LHCN-M2 (cell line): ENCODE measurements at regions not wholly inside any gene's neighbourhood (a gene's known extent, or its start where the extent isn't known, plus 50 kb on each side); places are given as distances from the start of the nearest gene placed in this dataset.

Experiments used
- DNase-seq: peaks from one replicate; pipeline ENCODE4 v3.0.0-alpha.2; 2012; ENCODE audit warnings: low read depth

DNA sequence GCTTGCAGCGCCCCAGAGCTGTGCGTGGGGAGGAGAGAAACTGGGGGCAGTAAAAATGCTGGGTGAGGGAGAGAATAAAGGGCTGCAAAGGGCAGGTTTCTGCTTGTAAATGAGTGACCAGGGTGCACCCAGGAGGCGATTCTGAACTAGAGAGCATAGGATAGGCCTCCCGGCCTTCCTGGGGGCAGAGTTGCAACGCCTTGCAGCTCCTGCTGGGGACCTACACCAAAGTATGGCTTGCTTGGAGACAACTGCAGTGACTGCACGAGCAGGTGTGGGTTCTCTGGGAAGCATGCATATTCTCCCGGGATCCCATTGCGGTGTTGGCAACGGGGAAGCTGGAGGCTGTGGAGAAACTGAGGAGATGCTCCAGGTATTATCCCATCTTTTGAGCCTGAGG is 111.6 kb upstream of the SPACA1 start:
- no peak for DNase-seq

DNA sequence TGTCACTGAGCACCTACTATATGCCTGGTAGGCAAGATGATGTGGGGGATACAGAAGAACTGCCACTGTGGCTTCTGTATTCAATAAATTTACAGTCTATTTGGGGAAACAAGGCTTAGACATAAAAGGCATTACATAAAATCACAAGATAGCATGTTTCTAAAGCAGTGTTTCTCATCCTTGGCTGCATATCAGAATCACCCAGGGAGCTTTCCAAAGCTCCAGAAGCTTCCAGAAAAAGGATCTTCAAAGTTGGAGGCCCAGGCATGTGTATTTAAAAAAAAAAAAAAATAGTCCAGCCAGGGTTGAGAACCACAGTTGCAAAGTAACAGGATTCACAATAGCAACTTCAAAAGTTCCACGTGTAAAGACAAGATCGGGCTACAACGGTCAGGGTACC is 112.4 kb upstream of the SPACA1 start:
- no peak for DNase-seq

DNA sequence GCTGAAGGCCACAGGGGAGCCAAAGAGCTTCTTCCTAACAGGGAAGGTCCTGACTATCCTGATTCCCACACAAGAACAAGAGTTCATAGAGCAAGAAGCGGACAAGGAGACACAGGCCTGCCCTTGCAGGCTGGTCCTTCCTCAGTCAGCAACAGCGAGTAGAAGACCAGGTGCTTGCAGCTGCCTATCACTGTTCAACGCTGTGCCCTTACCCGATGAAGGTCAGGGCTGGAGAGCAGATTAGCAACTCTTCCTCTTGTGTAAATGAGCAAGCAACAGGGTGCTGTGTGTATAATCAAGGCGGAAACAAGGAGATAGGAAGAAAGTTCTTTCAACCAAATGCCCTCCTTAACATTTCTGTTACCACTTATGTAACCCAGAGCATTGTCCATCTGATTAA is 115.3 kb upstream of the SPACA1 start:
- DNase-seq = no peak

DNA sequence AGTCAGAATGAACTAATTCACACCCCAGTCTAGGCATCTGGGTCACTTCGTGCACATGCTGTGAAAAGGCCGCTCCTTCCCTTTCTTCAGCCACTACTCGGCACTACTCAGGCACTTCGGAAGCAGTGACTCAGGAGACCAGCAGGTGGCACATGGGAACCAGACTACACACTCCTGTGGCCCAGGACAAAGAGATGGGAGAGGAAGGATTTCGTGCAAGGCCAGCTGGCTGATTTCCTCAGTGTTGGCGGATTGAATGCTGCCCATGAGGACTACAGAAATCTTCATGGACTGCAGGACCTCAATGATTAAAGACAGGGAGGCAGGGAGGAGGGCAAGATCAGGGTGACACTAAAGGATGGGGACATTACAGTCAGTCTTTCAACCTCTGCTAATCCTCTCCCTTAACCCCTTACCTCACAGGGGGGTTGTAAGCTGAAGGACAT is 117.8 kb upstream of the SPACA1 start:
- DNase-seq = peak; percentile 77

DNA sequence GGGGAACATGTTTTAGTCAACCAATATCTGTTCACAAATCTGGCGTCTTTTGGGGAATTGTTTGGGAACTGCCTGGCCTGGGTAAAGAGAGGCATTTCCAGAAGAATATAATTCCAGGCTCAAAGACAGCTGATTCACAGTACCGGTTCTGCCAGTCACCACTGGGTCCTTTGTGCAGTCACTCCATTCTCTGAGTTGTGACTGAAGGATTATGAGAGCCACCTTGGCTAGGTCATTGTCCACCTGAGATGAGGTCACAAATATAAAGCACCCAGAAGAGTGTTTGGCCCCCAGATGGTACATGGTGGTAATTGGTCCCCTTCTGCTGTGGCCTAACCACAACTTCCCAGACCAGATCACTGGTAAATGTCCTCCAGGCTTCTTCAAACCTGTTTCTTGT is 121.0 kb upstream of the SPACA1 start:
- DNase-seq = no peak

DNA sequence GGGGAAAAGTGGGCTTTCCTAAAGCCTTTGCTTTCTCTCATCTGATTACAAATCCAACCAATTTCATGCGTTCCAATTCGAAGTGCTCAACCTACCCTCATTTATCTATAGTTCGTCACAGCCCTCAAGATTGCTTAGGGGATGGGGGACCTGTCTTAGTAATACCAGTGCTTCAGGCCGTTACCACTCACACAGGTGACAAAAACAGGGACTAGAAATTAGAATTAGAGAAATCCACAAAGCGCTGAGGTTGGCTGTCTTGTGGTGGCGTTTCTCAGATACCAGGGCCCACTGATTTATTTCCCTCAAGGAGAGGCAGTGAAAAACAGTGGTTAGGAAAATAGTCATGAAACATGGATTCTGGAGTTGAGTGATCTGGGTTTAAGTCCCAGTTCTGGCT is 121.6 kb upstream of the SPACA1 start:
- no peak for DNase-seq

DNA sequence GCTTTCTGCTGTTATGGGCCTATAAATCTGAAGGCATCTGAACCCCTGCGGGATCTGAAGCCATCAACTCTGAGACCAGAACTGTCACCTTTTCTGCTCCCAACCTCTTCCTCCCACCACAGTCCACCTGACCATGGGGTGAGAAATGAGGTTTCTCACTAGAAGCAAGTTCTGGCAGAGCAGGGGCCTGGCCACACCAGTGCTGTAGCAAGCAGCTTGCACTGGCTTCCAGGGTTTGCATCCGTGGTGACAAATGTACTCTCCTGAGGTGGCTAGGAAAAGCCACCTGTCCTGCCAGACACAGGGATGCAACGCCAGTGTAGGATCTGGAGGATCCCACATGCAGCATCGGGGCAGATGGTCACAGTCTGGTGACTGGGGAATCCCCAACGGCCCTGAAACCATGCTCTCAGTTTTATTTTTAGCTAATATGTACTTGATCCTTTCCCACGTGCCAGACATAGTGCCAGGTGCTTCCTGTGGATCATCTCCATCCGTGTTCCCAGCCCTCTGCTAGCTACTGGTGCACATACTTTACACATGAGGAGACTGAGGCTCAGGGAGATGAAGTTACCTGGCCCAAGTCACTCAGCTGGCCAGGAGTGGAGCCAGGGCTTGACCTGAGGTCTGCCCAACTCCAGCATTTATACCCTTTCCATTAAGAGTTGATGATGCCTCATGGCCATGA is 122.1 kb upstream of the SPACA1 start:
- DNase-seq = no peak

DNA sequence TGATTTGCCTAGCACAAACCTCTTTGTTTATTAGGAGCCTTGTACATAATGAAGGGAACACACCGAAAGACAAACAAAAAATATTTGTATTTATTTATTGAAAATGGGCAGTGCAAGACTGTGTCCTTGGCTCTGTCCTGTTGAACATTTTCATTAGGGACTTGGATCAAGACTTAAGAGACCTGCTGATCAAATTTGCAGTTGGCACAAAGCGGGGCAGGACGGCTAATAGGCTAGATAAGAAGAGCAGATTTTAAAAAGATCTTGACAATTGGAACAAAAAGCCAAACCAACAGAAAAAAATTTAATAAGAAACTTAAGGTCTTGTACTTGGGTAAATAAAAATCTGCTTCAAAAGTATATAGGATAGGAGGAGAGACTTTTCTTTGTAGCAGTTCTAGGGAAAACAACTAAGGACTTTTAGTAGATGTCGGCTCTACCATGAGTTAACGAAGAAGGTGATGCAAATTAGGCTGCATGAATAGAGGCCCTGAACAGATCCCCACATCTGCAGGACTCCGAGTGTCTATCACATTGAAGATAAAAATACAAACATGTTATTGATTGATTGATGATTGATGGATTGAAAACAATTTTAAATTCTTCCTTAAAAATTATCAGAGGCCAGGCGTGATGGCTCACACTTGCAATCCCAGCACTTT is 124.1 kb upstream of the SPACA1 start:
- DNase-seq = no peak

DNA sequence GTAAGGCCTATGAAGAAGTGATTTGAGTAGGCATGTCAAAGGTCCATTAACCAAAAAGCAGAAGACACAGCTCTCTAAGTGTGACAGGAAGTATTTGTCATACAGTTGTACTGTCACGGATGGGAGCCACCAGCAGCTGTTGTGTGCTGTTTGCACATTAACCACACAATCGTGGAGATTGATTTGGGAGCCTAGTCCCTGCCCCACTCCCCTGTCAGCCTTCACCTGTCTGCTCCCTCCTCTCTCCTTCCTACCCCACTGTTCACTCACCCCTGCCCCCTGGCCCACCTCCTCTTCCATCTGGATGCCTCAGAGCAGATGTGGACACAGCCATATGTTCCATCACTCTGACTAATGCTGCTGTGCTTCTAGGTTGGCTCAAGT is 124.7 kb upstream of the SPACA1 start:
- DNase-seq = peak; percentile 8

DNA sequence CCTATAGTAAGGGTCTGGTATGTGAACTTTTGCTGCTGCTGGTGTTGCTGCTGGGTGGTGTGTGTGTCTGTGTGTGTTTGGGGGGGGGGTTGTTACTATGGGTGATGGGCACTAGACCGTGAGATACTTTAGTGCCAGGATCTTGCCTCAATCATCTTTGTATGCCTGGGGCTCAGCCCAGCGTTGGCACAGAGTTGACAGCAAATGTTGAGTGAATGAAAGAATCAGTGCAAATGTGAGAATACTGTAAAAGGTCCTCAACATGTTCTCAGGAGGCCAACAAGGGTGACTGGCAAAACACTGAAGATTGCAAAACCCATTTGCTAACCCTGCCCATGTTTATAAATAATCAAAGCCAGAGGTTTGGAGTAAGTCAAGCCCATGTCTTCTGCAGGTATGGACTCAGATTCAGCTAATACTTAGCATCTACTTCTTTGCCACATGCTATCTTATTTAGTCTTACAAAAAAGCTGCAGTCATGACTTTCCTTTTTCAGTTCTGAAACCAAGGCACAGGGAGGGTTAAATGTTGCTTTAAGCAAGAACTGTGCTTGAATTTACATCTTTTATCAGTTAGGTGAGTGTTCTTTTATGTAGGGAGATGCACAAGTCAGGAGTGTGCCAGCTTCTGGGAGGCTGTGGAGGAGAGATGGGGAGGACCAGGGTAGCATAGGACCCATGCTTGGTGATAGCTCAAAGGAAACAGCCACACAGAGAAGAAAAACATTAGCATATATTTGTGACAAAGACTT is 125.3 kb upstream of the SPACA1 start:
- DNase-seq = no peak

DNA sequence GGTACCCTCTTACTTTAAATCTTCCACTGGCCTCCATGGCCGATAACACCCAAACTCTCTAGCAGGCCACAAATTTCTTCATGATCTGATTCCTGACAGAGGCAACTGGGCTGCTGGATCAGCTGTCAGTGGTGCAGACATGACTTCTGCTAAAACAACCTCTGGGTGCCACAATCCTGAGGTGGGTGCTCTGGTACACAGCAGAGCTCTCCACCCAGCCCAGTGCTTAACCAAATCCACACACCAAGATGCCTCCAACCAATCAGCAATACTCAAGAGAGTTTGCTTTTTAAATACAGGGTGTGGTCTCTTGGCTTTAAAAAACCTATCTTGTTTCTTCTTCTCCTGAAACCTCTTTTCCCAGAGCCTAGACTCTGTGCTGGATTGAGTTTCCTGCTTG is 126.6 kb upstream of the SPACA1 start:
- no peak for DNase-seq

DNA sequence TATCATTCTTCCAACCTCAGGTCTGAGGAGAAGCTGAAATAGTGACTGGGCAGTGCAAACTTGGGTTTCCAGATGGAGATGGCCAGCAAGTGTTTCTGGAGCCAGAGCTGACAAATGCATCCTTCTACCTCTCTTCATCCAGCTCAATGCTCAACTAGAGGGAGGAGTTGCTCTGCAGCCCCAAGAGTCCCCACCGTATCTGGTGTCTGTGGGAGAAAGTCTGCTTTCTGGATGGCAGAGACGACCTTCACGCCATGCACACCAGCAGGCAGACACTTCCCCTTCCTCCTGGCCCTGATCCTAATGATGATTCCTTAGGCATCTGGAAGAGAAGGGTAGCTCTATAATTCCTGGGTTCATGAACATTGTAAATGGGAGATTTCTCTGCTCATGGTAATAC is 127.4 kb upstream of the SPACA1 start:
- no peak for DNase-seq

DNA sequence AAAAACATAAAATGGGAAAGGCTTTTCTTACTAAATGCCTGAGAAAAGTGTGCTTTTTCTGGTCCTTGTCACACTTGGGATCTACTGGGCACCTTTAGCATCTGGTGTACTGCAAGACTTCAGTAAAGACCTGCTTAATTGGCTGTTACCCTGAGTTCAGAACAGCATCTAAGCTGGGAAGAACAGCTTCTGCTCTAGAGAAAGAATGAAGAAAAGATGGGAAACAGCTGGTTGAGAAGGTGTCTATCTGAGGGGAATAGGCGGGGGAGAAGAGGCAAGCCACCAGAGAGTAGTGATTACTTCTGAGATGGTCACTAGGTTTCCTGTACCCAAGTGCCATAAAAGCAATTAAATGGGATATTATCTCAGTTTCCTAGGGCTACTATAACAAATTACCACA is 128.2 kb upstream of the SPACA1 start:
- no peak for DNase-seq

DNA sequence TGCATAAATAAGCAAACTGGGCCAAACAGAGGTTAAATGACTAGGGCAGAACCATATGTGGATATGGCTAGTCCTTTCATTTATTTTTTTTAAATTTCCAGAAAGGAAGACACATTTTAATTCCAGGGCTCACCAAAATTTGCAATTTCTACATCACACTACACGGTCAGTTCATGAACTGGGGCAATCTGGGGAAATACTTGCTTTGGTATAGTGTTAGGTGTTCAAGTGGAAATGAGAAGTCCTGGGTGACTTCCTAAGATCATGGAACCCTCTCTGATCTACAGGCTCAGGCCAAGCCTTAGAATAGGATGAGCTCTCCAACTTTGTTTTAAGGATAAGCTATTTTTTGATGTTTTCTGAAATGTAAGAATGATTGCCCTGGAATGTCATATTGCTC is 128.6 kb upstream of the SPACA1 start:
- DNase-seq = no peak

DNA sequence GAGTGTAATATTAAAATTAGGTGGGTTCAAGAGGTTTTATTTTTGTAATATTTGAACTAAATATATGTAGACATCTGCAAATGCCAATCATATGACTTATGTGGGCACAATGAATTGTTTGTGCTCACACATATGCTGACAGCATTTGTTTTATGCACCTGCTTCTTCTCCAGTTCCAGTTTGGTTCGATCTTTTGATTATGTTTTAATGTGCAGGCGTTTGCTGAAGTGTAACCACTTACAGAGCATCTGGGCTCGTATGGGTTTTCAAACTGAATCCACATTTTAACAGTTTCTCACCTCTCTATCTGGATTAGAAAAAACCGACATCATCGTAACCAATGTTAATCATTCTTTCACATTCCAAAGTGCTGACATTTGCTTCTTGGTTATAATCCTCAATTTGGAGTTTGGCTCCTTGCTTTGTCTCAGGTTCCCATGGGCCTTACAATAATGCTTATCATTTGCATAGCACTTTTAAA is 129.1 kb upstream of the SPACA1 start:
- DNase-seq = peak; percentile 12

DNA sequence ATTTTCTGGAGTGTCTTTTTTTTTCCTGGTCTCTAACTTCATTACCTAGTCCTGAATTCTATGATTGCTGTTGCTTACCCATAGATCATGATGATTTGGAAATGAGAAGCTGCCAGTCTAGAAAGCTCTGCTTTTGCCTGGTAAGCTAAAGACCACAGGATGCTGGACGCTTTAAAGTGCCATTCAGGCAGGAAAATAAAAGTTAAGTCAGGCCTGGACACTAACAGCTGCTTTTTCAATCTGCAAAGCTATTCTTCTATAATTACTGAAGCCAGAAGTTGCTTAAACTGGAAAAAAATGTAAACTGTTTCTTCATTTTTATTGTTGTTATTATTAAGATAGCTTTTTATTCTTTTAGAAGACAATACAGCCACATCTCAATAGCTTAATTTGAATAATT is 129.8 kb upstream of the SPACA1 start:
- no peak for DNase-seq

DNA sequence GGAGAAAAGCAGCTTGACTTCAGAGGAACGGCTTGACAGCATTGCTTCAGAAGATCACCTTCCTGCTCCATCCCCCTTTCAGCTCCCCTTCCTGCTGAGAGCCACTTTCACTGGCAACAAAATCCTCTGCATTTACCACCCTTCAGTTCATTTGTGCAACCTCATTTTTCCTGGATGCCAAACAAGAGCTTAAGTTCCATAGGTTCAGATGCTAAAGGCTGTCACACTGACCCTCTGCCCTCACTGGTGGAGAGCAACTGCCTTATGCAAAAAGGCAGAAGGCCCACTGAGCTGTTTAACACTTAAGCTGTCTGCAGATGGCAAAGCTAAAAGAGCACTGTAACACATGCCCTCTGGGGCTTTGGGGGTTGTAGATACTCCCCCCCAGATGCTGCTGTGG is 131.2 kb upstream of the SPACA1 start:
- no peak for DNase-seq

DNA sequence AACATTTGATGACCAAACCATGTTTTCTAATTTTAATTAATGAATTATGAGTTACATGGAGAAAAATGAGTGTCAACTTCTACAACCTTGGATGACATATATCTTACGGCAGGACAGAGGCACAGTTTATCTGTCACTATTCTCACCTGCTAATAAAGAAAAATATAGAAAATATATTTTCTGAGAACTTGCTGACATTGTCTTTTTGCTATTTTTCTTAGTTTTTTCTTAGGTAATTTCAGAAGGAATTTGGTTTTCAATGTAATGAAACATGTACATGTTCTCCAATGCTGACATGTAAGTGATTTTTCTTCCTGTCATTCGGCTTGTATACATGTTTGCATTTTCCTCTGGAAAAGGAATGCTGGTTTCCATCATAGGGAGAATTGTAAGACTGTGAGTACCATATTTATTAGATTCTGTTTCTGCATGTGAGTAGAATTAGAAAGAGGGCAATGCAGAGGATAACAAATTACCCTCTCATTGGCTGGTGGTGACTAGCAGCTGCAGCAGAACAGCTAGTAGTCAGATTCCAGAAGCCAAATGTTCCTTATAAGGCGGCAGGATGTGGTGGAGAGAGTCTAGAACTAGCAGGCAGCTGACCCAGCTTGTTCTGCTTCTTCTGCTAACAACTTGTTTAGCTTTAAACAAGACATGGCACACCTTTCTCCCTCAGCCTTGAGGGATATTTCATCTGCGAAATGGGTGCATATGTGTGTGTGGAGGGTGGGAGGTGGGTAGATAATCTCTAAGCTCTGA is 132.8 kb upstream of the SPACA1 start:
- peak; percentile 53 for DNase-seq

DNA sequence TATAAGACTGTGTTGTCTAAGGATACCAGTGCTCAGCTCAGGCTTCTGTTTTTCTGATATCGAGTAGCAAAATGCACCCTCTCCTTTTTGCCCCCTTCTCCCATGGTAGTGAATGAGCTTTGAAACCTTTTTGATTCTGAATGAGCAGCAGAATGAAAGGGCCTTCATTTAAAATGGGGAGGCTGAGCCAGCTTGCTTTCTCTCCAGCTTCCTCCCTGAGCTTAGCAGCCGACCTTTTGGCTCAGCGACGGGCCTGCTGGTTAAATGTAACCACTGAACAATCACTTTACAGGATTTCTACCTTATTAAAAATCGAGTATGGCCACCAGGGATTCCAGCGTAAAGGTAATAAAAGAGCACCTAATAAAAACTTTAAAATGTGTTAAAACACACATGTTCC is 133.7 kb upstream of the SPACA1 start:
- no peak for DNase-seq

DNA sequence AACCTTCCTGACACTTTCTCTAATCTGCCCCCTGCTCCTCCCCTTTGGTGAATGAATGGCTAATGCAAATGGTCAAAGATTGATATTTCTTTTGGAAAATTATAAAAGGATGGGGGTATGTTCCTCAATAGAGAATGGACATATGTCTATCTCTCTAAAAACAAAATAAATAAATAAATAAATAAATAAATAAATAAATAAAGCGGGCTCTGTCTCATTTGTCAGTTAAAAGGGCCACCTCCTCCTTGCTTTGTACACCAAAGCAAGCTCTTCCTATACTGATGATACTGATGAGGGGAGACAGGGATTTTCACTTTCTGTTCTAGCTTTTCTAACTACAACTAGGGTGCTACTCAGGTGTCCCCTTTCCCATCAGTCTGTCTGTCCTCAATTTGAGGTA is 135.5 kb upstream of the SPACA1 start:
- DNase-seq = no peak

DNA sequence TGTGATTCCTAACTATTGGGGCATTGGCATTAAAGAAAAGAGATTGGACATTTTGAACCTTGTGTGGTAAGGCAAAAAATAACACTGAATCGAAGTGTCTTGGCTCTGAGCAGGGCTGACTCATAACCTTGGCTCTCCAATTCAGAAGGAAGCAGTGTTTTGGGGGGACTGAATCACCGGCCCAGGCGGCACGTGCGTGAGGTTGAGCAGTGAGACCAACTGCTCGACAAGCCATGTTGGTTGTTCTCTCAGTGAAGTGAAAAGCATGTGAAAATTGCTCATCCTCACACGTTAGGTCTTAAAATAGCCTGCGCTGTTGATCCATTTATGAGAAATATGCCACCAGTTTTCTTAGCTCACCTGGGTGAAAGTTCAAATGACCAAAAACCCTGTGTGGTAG is 137.8 kb upstream of the SPACA1 start:
- peak; percentile 97 for DNase-seq
